ENCODE measurements at regions not wholly inside any gene's neighbourhood (a gene's known extent, or its start where the extent isn't known, plus 50 kb on each side); places are given as distances from the start of the nearest gene placed in this dataset.

DNA sequence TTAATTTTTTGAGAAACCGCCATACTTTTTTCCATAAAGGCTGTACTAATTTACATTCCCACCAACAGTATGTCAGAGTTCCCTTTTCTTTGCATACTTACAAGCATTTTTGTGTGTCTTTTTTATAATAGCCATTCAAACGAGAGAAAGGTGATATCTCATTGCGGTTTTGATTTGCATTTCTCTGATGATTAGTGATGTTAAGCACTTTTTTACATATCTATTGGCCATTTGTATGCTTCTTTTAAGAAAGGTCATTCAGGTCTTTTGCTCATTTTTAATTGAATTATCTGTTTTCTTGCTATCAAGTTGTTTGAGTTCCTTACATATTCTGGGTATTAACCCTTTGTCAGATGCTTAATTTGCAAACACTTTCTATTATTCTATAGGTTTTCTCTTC, 176.1 kb upstream of the UFL1 start:
- no peak for TF ChIP-seq TP53 (CRISPR knock-in tag; conservative IDR thresholded peaks at IDR 0.05)
- TF ChIP-seq STAG1 (CRISPR knock-in tag; IDR thresholded peaks at IDR 0.05): no peak
- TF ChIP-seq, protein P1, sequence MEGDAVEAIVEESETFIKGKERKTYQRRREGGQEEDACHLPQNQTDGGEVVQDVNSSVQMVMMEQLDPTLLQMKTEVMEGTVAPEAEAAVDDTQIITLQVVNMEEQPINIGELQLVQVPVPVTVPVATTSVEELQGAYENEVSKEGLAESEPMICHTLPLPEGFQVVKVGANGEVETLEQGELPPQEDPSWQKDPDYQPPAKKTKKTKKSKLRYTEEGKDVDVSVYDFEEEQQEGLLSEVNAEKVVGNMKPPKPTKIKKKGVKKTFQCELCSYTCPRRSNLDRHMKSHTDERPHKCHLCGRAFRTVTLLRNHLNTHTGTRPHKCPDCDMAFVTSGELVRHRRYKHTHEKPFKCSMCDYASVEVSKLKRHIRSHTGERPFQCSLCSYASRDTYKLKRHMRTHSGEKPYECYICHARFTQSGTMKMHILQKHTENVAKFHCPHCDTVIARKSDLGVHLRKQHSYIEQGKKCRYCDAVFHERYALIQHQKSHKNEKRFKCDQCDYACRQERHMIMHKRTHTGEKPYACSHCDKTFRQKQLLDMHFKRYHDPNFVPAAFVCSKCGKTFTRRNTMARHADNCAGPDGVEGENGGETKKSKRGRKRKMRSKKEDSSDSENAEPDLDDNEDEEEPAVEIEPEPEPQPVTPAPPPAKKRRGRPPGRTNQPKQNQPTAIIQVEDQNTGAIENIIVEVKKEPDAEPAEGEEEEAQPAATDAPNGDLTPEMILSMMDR (CRISPR knock-in tag; IDR thresholded peaks at IDR 0.05): no peak
